ENCODE measurements at regions not wholly inside any gene's neighbourhood (a gene's known extent, or its start where the extent isn't known, plus 50 kb on each side); places are given as distances from the start of the nearest gene placed in this dataset.

GRCh38 chr20:39243962-39244361, 281.8 kb downstream of the DHX35 start:
- TF ChIP-seq SALL2 (tag by site-specific recombination; IDR thresholded peaks at IDR 0.05; ENCODE audit: borderline replicate concordance) (no peak), ZNF239 (tag by site-specific recombination; IDR thresholded peaks at IDR 0.05) (no peak), ZNF302 (tag by site-specific recombination; IDR thresholded peaks at IDR 0.05; ENCODE audit: low read depth) (no peak), ZNF140 (tag by site-specific recombination; IDR thresholded peaks at IDR 0.05) (no peak), ZNF629 (tag by site-specific recombination; IDR thresholded peaks at IDR 0.05) (no peak), BCL11A (tag by site-specific recombination; IDR thresholded peaks at IDR 0.05; ENCODE audit: low read depth) (no peak), ZBTB11 (tag by site-specific recombination; conservative IDR thresholded peaks at IDR 0.05; ENCODE audit: low read depth) (no peak), ZNF521 (tag by site-specific recombination; IDR thresholded peaks at IDR 0.05) (no peak)
- TF ChIP-seq, protein P1, sequence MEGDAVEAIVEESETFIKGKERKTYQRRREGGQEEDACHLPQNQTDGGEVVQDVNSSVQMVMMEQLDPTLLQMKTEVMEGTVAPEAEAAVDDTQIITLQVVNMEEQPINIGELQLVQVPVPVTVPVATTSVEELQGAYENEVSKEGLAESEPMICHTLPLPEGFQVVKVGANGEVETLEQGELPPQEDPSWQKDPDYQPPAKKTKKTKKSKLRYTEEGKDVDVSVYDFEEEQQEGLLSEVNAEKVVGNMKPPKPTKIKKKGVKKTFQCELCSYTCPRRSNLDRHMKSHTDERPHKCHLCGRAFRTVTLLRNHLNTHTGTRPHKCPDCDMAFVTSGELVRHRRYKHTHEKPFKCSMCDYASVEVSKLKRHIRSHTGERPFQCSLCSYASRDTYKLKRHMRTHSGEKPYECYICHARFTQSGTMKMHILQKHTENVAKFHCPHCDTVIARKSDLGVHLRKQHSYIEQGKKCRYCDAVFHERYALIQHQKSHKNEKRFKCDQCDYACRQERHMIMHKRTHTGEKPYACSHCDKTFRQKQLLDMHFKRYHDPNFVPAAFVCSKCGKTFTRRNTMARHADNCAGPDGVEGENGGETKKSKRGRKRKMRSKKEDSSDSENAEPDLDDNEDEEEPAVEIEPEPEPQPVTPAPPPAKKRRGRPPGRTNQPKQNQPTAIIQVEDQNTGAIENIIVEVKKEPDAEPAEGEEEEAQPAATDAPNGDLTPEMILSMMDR (tag by site-specific recombination; IDR thresholded peaks at IDR 0.05) = no peak

Data from HEK293 (cell line).